NT2/D1 (cell line): ENCODE measurements at regions not wholly inside any gene's neighbourhood (a gene's known extent, or its start where the extent isn't known, plus 50 kb on each side); places are given as distances from the start of the nearest gene placed in this dataset.

Source experiments
- DNase-seq: peaks from one replicate; pipeline ENCODE4 v3.0.0-alpha.2; 2011; ENCODE audit warnings: low read depth, low spot score
- H3K27me3 ChIP-seq: 2 replicates; pipeline ENCODE4 v1.6.0; 2011; ENCODE audit warnings: mild to moderate bottlenecking; ENCODE audit not compliant: insufficient read length, insufficient read depth
- H3K36me3 ChIP-seq: 2 replicates; pipeline ENCODE4 v1.6.1; 2011; ENCODE audit warnings: mild to moderate bottlenecking, low read length, mixed read lengths; ENCODE audit not compliant: insufficient read depth, insufficient read length
- H3K4me1 ChIP-seq: 2 replicates; pipeline ENCODE4 v1.5.1; 2011; ENCODE audit not compliant: insufficient read depth, insufficient read length
- H3K4me3 ChIP-seq: 2 replicates; pipeline ENCODE4 v1.5.1; 2011; ENCODE audit warnings: low read depth; ENCODE audit not compliant: insufficient read length
- H3K9ac ChIP-seq: 2 replicates; pipeline ENCODE4 v1.6.0; 2011; ENCODE audit warnings: low read depth; ENCODE audit not compliant: insufficient read length
- H3K9me3 ChIP-seq: 2 replicates; pipeline ENCODE4 v1.5.1; 2011; ENCODE audit warnings: mild to moderate bottlenecking, low read length; ENCODE audit not compliant: insufficient read depth
- SUZ12 ChIP-seq: IDR thresholded peaks from 2 replicates; pipeline ENCODE4 v1.6.1; 2011; ENCODE audit not compliant: insufficient read length, insufficient read depth; ENCODE audit errors: extremely low read depth
- YY1 ChIP-seq: IDR thresholded peaks from 2 replicates; pipeline ENCODE4 v1.6.1; 2011; ENCODE audit not compliant: insufficient read length, insufficient read depth
- ZNF274 ChIP-seq: IDR thresholded peaks from 2 replicates; pipeline ENCODE4 v1.6.1; 2011; ENCODE audit warnings: mild to moderate bottlenecking, low read depth, low read length

GRCh38 chr22:48950151-48950915 is 877.3 kb downstream of the BRD1 start:
- no peaks in the 10 kb centered on the region for H3K9me3 ChIP-seq
- no peak overlapping the region for H3K9ac ChIP-seq
- no peak for DNase-seq
- no peaks in the 10 kb centered on the region for H3K36me3 ChIP-seq
- H3K4me1 ChIP-seq, result peaks cover 4% of the 10 kb centered on the region
- no peak overlapping the region for H3K4me3 ChIP-seq
- no peak for TF ChIP-seq ZNF274
- TF ChIP-seq SUZ12, result no peak
- TF ChIP-seq YY1, result no peak
- no peaks in the 10 kb centered on the region for H3K27me3 ChIP-seq

- Histone ChIP-seq H3K9ac (no peak overlapping the region), H3K4me1 (peaks cover 4% of the 10 kb centered on the region), H3K27me3 (no peaks in the 10 kb centered on the region), H3K4me3 (no peak overlapping the region), H3K9me3 (no peaks in the 10 kb centered on the region), H3K36me3 (no peaks in the 10 kb centered on the region)
- DNase-seq, result no peak
- no peak for TF ChIP-seq SUZ12
- TF ChIP-seq ZNF274, result no peak
- no peak for TF ChIP-seq YY1
Measured at GRCh38 chr22:48949375-48950149, 878.1 kb downstream of the BRD1 start.

GRCh38 chr22:48948575-48949170 is 879.0 kb downstream of the BRD1 start:
- H3K9ac ChIP-seq, result no peak overlapping the region
- no peaks in the 10 kb centered on the region for H3K9me3 ChIP-seq
- H3K36me3 ChIP-seq, result no peaks in the 10 kb centered on the region
- H3K4me1 ChIP-seq, result peaks cover 4% of the 10 kb centered on the region
- DNase-seq, result no peak
- H3K27me3 ChIP-seq, result no peaks in the 10 kb centered on the region
- TF ChIP-seq SUZ12 (no peak), ZNF274 (no peak), YY1 (no peak)
- no peak overlapping the region for H3K4me3 ChIP-seq

- H3K27me3 ChIP-seq, result no peaks in the 10 kb centered on the region
- no peak for TF ChIP-seq SUZ12
- no peak for TF ChIP-seq YY1
- no peak for TF ChIP-seq ZNF274
- H3K4me1 ChIP-seq, result peaks cover 4% of the 10 kb centered on the region
- H3K4me3 ChIP-seq, result no peak overlapping the region
- H3K9me3 ChIP-seq, result no peaks in the 10 kb centered on the region
- H3K9ac ChIP-seq, result no peak overlapping the region
- DNase-seq, result no peak
- no peaks in the 10 kb centered on the region for H3K36me3 ChIP-seq
Measured at GRCh38 chr22:48947636-48948035, 880.0 kb downstream of the BRD1 start.

DNA sequence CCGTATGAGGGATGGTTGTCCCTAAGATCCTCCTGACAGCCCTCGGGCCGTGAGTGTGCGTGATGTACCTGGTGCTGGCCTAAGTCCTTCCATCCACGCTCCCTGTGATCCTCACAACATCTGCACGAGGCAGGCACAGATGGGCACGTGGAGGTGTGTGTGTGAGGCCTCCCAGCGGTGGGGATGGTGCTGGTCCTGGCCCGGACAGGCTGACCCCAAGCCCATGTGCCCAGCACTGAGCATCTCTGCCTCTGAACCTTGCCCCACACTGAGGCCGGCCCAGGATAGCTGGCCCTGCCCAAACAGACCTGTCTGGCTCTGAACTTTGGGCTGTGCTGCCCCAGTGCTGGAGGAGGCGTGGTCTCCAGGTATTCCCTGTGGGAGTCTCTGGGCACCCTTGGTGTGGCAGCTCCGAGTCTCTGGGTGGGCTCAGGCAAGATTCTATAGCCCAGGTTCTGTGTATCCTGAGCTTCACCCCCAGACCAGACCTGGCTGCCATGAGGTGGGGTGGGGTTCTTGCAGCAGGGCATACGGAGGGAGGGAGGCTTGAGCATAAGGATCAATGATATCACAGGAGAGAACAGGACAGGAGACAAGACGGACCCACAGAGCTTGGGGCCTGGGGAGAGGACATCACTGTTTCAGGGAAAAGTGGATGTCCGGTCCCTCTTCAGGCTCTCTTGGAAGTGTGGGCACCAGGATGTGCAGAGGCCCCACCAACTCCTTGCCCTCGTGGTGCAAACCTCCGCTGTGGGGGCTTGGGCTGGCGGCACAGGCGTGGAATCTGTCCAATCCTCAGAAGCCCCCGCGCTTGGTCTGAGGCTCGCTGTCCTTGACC is 881.8 kb downstream of the BRD1 start:
- TF ChIP-seq YY1 (no peak), SUZ12 (no peak), ZNF274 (no peak)
- H3K36me3 ChIP-seq, result no peaks in the 10 kb centered on the region
- H3K27me3 ChIP-seq, result no peaks in the 10 kb centered on the region
- no peaks in the 10 kb centered on the region for H3K9me3 ChIP-seq
- H3K4me1 ChIP-seq, result peaks cover 4% of the 10 kb centered on the region
- no peak for DNase-seq
- no peak overlapping the region for H3K4me3 ChIP-seq
- no peak overlapping the region for H3K9ac ChIP-seq

DNA sequence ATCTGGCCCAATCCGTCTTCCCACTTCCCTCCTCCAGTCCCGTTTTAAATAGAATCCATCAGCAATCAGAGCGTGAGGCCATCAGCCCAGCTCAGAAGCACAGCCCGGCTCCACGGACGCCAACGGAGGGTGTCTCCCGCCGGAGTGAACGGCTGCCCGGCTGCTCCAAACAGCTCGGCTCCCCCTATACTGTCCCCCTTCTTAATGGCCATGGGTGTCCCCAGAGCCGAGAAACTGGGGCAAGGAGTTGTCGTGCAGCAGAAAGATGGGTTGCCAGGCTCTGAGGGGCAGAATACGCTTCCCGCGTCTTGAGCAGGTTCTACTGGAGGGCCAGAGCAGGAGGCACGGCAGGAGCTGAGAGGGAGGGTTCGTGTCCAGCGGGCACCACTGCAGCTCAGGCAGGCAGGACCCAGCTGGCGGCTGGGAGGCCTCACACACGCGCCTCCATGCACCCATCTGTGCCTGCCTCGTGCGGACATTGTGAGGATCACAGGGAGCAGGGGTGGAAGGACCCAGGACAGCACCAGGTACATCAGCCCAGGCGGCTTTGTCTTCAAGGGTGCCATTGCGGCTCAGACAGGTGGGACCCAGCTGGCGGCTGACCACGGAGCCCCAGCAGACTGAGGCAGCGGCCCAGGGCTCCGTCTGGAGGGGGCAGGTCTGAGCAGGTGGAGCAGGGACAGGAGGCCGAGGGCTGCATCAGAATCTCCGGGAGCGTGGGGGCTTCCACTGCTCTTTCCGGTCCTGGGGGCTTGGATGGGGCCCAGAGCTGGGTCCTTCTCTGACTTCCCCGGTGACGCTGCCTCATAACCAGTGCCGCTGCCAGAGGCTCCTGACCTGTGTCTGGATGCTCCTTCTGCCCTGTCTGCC is 882.7 kb downstream of the BRD1 start:
- H3K36me3 ChIP-seq, result no peaks in the 10 kb centered on the region
- TF ChIP-seq SUZ12 (no peak), YY1 (no peak), ZNF274 (no peak)
- H3K27me3 ChIP-seq, result no peaks in the 10 kb centered on the region
- H3K9ac ChIP-seq, result no peak overlapping the region
- H3K9me3 ChIP-seq, result no peaks in the 10 kb centered on the region
- H3K4me1 ChIP-seq, result peaks cover 3% of the 10 kb centered on the region
- H3K4me3 ChIP-seq, result no peak overlapping the region
- no peak for DNase-seq
